GM18909 (cell line): ENCODE measurements at regions not wholly inside any gene's neighbourhood (a gene's known extent, or its start where the extent isn't known, plus 50 kb on each side); places are given as distances from the start of the nearest gene placed in this dataset.

ENCODE experiments used
- ATAC-seq: cut with Tn5 transposase; IDR thresholded peaks from one replicate; pipeline ENCODE4 v1.9.1; 2021; ENCODE audit warnings: mild to moderate bottlenecking; ENCODE audit not compliant: unreplicated experiment, poor library complexity

GRCh38 chr5:8861764-8862163 is 684.1 kb downstream of the SEMA5A start:
- no peak for ATAC-seq

- ATAC-seq, result no peak
Measured at GRCh38 chr5:8864053-8864452, 681.8 kb downstream of the SEMA5A start.

- ATAC-seq, result no peak
Measured at GRCh38 chr5:8865266-8865665, 680.6 kb downstream of the SEMA5A start.

DNA sequence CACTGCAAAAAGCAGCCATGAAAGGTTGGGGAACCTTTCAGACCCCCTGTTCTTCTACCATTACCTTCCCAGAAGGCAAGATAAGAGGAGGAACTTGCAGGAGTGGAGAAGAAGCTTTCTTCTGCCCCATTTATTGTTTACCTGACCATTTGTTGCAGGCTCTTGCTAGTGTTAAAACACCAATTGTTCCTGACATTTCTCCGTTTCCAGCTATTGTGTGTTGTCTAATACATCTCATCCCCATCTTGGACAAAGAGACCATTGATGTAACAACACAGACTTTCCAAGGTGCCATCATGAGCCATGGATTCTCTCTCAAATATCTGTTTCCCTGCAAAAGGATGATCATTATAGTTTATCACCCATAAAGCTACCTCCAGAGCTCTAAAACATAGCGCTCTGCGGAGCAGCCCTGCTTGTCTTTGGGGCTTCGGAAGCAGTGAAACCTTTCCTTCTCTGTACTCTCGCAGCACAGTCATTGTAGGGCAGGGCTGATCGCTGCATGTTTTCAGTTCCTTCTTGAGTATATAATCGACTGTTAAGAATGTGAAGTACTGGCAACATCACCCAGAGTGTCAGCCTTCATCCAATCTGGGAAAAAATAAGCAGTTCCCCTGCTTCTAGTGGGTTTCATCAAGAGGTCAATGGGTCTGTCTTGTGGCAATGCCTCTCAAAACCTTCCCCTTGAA is 680.0 kb downstream of the SEMA5A start:
- ATAC-seq, result no peak

DNA sequence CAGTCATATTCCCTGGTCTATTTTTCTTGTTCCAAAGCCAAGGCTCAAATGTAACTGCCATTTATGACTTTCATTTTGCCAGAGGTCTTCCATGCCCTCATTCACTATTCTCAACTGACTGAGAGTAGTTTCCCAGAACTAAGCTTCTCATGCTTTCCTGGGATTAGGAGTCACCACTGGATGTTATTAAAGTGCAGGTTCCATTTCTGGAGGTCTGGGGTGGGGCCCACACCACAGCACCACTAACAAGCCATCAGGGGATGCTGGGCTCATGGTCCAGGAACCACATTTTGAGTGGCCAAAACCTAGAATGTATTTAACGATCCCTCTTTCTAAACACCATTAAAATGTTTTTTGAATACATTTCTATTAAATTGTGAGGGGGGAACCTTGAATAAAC is 677.6 kb downstream of the SEMA5A start:
- no peak for ATAC-seq

DNA sequence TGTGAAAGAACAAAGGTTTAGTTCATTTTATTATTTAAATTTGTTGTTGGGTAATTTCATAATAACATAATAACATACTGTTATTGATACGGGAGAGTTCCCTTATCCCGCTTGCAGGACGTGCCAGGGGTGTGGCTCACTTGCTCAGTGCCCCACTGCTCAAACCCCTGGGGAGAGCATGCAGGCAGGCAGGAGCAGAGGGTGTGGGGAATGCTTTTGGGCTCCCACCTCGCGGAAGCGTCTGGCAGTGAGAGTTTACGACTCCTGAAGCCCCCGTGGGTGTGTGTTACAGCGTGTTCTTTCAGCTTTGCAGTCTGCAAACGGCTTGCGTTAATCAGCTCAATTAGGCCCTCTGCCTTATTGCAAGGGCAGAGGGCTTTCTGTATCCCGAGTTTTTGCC is 675.9 kb downstream of the SEMA5A start:
- no peak for ATAC-seq

DNA sequence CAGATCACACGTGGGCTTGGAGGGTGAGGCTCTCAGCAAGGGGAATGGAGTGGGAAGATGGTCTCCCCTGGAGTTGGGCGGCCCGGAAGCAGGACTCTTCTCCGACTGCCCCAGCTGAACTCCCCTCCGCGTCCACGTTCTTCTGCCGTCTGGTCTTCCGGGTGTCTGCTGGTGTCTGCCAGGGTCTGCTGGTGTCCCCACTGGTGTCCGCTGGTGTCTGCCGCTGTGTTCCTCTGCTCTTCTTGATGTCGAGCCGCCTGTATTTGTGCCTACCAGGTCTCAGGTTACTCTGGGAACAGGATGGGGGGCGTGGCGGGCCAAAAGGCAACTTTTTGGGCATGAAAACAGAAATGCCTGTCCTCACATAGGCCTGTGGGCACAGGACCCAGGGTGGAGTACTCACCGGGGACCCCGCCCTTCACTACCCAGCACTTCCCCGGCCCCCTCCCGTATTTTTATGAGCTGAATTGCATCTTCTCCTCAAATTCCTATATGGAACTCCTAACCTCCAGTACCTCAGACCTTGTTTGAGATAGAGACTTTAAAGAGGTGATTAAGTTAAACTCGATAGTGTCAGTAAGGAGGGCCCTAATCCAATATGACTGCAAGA is 675.4 kb downstream of the SEMA5A start:
- ATAC-seq, result no peak

- ATAC-seq, result no peak
Measured at GRCh38 chr5:8870959-8871355, 674.9 kb downstream of the SEMA5A start.

- no peak for ATAC-seq
Measured at GRCh38 chr5:8871446-8871845, 674.4 kb downstream of the SEMA5A start.

GRCh38 chr5:8875722-8876121 is 670.2 kb downstream of the SEMA5A start:
- ATAC-seq, result no peak

- ATAC-seq, result no peak
Measured at GRCh38 chr5:8879248-8879647, 666.6 kb downstream of the SEMA5A start.

GRCh38 chr5:8884029-8884428 is 661.8 kb downstream of the SEMA5A start:
- no peak for ATAC-seq

DNA sequence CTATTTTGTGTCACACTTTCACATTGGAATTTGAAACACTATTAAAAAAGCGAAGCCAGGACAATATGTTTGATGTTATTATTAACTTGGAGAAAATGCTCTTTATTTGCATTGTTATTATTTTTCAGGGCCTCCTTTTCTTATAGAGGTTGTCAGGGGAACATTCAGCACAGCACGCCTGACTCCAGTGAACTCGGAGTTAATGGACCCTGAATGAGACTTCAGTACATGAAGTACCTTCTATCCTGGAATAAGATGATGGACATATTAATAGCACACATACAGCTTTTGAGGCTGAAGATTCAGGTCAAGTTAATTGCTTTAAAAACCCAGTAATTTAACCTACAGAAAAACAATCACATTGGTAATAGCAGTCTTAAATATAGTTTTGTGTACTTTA is 652.9 kb downstream of the SEMA5A start:
- no peak for ATAC-seq

- no peak for ATAC-seq
Measured at GRCh38 chr5:8894031-8894430, 651.8 kb downstream of the SEMA5A start.

GRCh38 chr5:8895062-8895461 is 650.8 kb downstream of the SEMA5A start:
- ATAC-seq, result no peak

GRCh38 chr5:8895599-8895998 is 650.3 kb downstream of the SEMA5A start:
- ATAC-seq, result no peak

DNA sequence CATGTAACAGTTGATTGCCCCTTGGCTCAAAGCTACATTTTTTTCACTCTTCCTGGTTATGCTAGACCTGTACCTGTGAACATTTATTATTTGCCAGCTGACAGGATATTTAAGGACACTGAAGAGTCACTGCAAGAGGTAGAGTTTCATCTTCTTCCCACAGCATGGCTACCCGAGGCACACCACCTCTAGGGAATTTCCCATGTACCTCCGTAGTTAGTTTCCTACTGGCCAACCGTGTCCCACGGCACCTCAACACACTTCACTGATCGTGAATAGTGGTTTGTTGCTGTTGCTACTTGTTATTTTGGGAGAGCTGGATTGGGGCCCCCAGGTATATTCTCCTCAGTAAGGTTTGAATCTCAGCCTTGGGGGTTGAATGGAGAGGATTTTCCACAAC is 648.6 kb downstream of the SEMA5A start:
- ATAC-seq, result no peak

DNA sequence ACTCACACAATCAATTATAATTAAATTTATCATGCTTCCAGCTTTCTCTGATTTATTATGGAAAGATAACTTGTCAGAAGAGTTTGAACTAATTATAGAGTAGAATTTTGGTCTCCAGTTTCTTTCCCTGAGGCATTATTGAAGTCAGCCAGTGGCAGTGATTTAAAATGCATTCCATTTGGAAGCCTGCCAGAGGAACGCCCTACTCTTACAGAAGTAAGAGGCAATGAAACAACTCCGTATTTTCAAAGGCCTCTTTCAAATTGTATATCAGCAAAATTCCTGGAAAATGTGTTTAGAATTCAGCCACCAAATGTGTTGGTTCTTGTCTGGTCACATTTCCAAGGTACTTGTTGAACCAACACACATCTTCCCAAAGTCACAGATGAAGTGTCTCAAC is 640.9 kb downstream of the SEMA5A start:
- ATAC-seq, result no peak

DNA sequence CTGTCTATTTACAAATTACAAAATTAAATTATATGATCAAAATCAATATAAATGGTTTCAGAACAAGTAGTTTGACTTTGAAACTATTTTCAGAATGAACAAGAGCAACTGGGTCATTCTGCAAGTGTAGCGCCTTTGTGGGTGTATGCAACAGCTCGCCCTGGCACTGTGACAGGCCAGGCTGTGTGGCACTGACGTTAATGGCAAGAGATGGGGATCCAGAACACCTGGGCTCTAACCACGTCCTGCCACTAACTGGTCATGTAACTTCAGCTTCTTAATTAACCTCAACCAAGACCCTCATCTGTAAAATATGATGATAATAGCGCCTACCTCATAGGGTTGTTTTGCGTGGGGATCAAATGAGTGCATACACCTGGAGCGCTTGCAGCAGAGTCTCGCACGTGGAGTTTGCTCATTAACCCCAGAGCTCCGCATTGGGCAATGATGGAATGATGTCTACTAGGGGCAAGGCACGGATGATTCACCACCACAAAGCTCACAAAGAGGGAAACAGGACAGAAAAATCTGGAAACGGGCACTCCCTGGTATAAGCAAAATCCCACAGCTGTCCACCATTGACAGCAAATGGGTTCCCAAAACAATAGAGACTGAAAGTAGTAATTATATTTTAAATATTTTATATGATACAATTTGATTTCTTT is 639.4 kb downstream of the SEMA5A start:
- ATAC-seq, result no peak

DNA sequence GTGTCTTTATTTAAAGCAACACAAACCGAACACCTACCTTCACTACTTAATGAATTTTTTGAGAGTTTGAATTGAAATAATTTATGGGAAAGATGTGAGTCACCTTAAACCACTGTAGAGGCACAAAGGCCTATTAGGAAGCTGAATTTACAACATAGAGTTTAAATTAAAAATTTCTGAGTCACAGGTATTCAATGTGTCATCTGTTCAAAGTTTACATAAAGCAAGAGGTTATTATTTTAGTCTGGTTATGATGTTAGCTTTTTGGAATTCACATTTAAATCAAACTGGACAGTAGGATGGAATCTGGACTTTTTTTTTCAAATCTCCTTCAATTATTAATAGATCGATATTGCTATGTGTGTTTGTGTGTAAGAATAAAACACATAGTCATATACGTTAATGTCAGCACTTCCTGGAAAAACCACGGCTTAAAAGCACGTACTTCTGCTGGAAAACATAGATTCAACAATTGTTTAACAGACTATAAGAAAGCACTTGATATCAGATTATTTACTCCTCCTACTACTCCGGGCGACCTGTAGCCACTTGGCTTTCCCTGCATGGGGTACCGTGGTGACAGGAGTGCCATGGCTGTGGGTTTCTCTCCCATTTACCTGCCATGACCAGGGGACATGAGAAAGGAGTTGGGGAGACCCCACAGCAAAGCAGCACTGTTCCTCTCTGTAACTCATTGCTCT is 638.6 kb downstream of the SEMA5A start:
- no peak for ATAC-seq

DNA sequence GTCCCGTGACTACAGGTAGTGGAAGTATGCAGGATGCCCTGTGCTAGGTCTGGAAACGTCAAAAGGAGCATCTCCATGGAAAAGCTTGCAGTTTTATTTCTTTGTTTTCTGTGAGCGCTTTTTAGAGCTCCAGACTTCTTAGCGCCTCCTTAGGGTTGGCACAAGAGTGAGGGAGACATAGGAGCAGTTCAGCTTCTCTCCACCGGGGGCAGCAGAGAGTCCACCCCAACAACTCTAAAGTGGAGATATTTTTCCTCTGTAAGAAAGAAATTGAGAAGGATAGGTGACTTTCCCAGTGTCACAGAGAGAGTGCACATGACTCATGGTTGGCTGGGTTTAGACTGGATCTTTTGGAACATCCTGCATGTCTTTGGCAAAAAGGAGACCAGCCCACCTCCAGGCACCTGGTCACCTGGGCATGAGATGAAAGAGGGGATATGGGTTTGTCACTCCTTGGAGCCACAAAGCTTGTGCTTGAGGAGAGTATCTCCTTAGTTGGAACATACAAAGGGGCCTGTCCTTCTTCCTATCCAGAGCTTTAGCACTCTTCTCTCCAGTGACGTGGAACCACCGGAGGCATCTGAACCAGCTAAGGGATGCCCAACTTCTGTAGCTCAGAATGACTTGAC is 637.7 kb downstream of the SEMA5A start:
- peak; percentile 64 for ATAC-seq
